Right lobe of liver (tissue), 6 donors: ENCODE measurements at regions not wholly inside any gene's neighbourhood (a gene's known extent, or its start where the extent isn't known, plus 50 kb on each side); places are given as distances from the start of the nearest gene placed in this dataset.

Experiments used
- ATAC-seq, 4 donors: fragments of 200-7000 bp; cut with Tn5 transposase; one replicate each; pipeline ENCODE4 v1.9.1; 2020; ENCODE audit warnings: mild to moderate bottlenecking in 4 of 4, moderate library complexity in 4 of 4
- DNase-seq, 3 donors: peaks; one replicate each; pipeline ENCODE4 v3.0.0-alpha.2; 2020
- H3K27ac ChIP-seq, 3 donors: fragments of 200-600 bp; one replicate each; pipeline ENCODE4 v1.8.0; 2022
- H3K27me3 ChIP-seq, 2 donors: fragments of 200-600 bp; one replicate each; pipeline ENCODE4 v1.8.0; 2022
- H3K36me3 ChIP-seq, 4 donors: fragments of 200-600 bp; sonication (generic) in 1 of 4; one replicate each; pipeline versions ENCODE4 v1.5.1 to v1.8.0; 2017 to 2022; ENCODE audit warnings: control low read depth in 1 of 4
- H3K4me1 ChIP-seq, 4 donors: fragments of 200-600 bp; sonication (generic) in 1 of 4; one replicate each; pipeline versions ENCODE4 v1.5.1 to v1.8.0; 2017 to 2022; ENCODE audit warnings: control low read depth in 1 of 4
- H3K4me3 ChIP-seq, 3 donors: fragments of 200-600 bp; one replicate each; pipeline ENCODE4 v1.8.0; 2022
- H3K9me3 ChIP-seq, 4 donors: fragments of 200-600 bp; sonication (generic) in 1 of 4; one replicate each; pipeline versions ENCODE4 v1.5.1 to v1.8.0; 2017 to 2022; ENCODE audit warnings: control low read depth in 1 of 4
- CTCF ChIP-seq, 4 donors: fragments of 200-600 bp in 3 of 4; fragments of 450-650 bp in 1 of 4; IDR thresholded peaks; one replicate each; pipeline versions ENCODE4 v1.5.1 to v1.8.0; 2016 to 2022; ENCODE audit warnings: antibody characterized with exemption in 4 of 4, mild to moderate bottlenecking in 2 of 4
- POLR2A ChIP-seq: fragments of 450-650 bp; IDR thresholded peaks from one replicate; pipeline ENCODE4 v1.6.1; 2017; ENCODE audit warnings: antibody characterized with exemption, mild to moderate bottlenecking
- WGBS: methylation state at CpG from one replicate; pipeline ENCODE4 v1.1.6; 2018; ENCODE audit warnings: low coverage, low lambda C conversion rate; ENCODE audit not compliant: insufficient coverage; ENCODE audit errors: missing lambda C conversion rate; 5-methylcytosine and 5-hydroxymethylcytosine counted together
- intact Hi-C, 2 donors: fragments of 100-400 bp; cut with DNase I; formaldehyde crosslinking; loops; one replicate each; pipeline versions ENCODE4 v1.11.2 to v1.14.1; 2022
- donor health status: DM: no; HTN: yes; CAD: no.
- donor health status: DM: no; HTN: no; CAD: no.
- donor health status: DM: no; HTN: no; CAD: no.
- donor health status: DM: no; HTN: yes; CAD: no.
- donor health status: DM: no; HTN: yes; CAD: no.

- DNase-seq: no peak
- Histone ChIP-seq H3K4me1 (no peaks in the 10 kb centered on the region), H3K9me3 (no peaks in the 10 kb centered on the region), H3K36me3 (no peaks in the 10 kb centered on the region), H3K27me3 (no peaks in the 10 kb centered on the region), H3K4me3 (no peak overlapping the region), H3K27ac (no peak overlapping the region)
- ATAC-seq: no peak
- TF ChIP-seq POLR2A: no peak
- TF ChIP-seq CTCF (IDR thresholded peaks at IDR 0.05): no peak
- intact Hi-C loops: no loop called here
- WGBS: 50% methylated on average over 1 of the region's 1 CpG
Measured at GRCh38 chr3:193989186-193989585, 146.8 kb upstream of the HES1 start.

- intact Hi-C loops: no loop called here
- Histone ChIP-seq H3K27ac (no peak overlapping the region), H3K36me3 (no peaks in the 10 kb centered on the region), H3K4me3 (no peak overlapping the region), H3K4me1 (no peaks in the 10 kb centered on the region), H3K9me3 (no peaks in the 10 kb centered on the region), H3K27me3 (no peaks in the 10 kb centered on the region)
- TF ChIP-seq CTCF (IDR thresholded peaks at IDR 0.05) (no peak), POLR2A (no peak)
- 82% methylated on average over 14 of the region's 14 CpGs for WGBS
- no peak for ATAC-seq
- DNase-seq: no peak
Measured at GRCh38 chr3:193991666-193992424, 144.1 kb upstream of the HES1 start.

- 75% methylated on average over 2 of the region's 2 CpGs for WGBS
- no peaks in the 10 kb centered on the region for H3K36me3 ChIP-seq
- H3K9me3 ChIP-seq: no peaks in the 10 kb centered on the region
- DNase-seq (no peak), ATAC-seq (no peak)
- TF ChIP-seq POLR2A: no peak
- no peak for TF ChIP-seq CTCF (IDR thresholded peaks at IDR 0.05)
- intact Hi-C loops: no loop called here
- H3K4me1 ChIP-seq: no peaks in the 10 kb centered on the region
- no peak overlapping the region for H3K4me3 ChIP-seq
- H3K27me3 ChIP-seq: no peaks in the 10 kb centered on the region
- H3K27ac ChIP-seq: no peak overlapping the region
Measured at GRCh38 chr3:193992425-193993037, 143.4 kb upstream of the HES1 start.

DNA sequence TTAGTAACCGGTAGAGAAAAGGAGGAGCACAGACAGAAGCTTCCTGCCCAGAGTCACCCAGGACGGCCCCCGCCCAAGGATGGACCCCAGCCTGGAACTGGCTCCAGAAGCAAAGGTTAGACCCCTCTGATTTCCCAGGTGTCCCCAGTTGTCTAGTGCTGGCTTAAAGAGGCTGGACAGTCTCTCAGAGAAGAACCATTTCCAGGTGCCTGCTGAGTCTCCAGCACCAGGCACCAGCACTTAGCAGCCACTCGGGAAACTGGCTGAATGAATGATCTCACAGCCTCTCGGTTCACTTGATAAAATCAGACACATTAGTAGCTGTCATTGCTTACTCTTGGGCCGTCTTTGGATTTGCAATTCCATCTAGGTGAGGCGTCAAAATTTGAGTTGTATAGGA, 139.7 kb upstream of the HES1 start:
- intact Hi-C loops: no loop called here
- DNase-seq (no peak), ATAC-seq (no peak)
- H3K27ac ChIP-seq: no peak overlapping the region
- 89% methylated on average over 3 of the region's 7 CpGs for WGBS
- TF ChIP-seq POLR2A (no peak), CTCF (IDR thresholded peaks at IDR 0.05) (no peak)
- H3K4me3 ChIP-seq: no peak overlapping the region
- H3K9me3 ChIP-seq: no peaks in the 10 kb centered on the region
- no peaks in the 10 kb centered on the region for H3K36me3 ChIP-seq
- H3K4me1 ChIP-seq: no peaks in the 10 kb centered on the region
- no peaks in the 10 kb centered on the region for H3K27me3 ChIP-seq
